Activated T-helper 1 cell treated with anti-CD3 and anti-CD28 coated beads, Interleukin-12 subunit alpha, Interleukin-12 subunit beta, Interleukin-2, Interleukin-4 antibody, amounts not matched to agents 30 ng/mL and 10 ng/mL and 1 ng/mL, durations not matched to agents 14 hours and 24 hours and 36 hours (primary cell): ENCODE measurements at regions not wholly inside any gene's neighbourhood (a gene's known extent, or its start where the extent isn't known, plus 50 kb on each side); places are given as distances from the start of the nearest gene placed in this dataset.

Experiments used
- DNase-seq: peaks from one replicate; pipeline ENCODE4 v3.0.0; 2021; ENCODE audit warnings: low spot score
- H3K27ac Mint-ChIP-seq: one replicate; pipeline ENCODE4 v1.8.0; 2021; ENCODE audit warnings: mild to moderate bottlenecking, mixed read lengths
- H3K27me3 Mint-ChIP-seq: one replicate; pipeline ENCODE4 v1.8.0; 2022; ENCODE audit warnings: mild to moderate bottlenecking, moderate library complexity, mixed read lengths; ENCODE audit not compliant: insufficient read depth
- H3K36me3 Mint-ChIP-seq: one replicate; pipeline ENCODE4 v1.8.0; 2021; ENCODE audit warnings: low read depth, mixed read lengths
- H3K4me1 Mint-ChIP-seq: one replicate; pipeline ENCODE4 v1.8.0; 2021; ENCODE audit warnings: low read depth, mixed read lengths
- H3K4me3 Mint-ChIP-seq: one replicate; pipeline ENCODE4 v1.8.0; 2021; ENCODE audit warnings: mild to moderate bottlenecking, moderate library complexity, mixed read lengths
- H3K9me3 Mint-ChIP-seq: one replicate; pipeline ENCODE4 v1.8.0; 2021; ENCODE audit warnings: mixed read lengths
- intact Hi-C: fragments of 100-400 bp; cut with micrococcal nuclease; formaldehyde crosslinking; loops from one replicate; pipeline ENCODE4 v1.15.1; 2024

- no peak for DNase-seq
- Mint-ChIP-seq H3K4me3 (no peak overlapping the region), H3K9me3 (no peaks in the 10 kb centered on the region), H3K36me3 (no peaks in the 10 kb centered on the region), H3K4me1 (no peaks in the 10 kb centered on the region), H3K27me3 (no peaks in the 10 kb centered on the region), H3K27ac (no peak overlapping the region)
- intact Hi-C loops, result no loop called here
These were observed 444.8 kb downstream of the SOX6 start for GRCh38 chr11:15911377-15912044.

DNA sequence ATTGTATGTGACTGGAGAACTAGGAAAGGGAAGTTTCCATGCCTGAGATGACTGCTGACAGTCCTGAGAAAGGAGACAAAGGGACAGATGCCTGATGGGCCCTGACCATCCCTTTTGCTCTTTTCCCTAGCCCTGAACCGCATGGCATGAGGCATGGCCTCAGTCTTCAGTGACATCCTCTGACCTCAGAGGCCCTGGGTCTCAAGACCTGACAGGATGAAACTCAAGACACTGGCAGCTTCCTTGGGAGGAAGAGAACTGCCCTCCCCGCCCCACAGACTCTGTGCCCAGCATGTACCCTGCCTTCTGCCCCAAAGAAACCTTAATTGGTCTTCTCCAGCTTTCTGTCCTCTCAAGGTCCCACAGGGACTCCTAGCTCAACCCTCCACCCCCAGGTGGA is 444.1 kb downstream of the SOX6 start:
- H3K36me3 Mint-ChIP-seq, result no peaks in the 10 kb centered on the region
- intact Hi-C loops, result no loop called here
- H3K27me3 Mint-ChIP-seq, result no peaks in the 10 kb centered on the region

DNA sequence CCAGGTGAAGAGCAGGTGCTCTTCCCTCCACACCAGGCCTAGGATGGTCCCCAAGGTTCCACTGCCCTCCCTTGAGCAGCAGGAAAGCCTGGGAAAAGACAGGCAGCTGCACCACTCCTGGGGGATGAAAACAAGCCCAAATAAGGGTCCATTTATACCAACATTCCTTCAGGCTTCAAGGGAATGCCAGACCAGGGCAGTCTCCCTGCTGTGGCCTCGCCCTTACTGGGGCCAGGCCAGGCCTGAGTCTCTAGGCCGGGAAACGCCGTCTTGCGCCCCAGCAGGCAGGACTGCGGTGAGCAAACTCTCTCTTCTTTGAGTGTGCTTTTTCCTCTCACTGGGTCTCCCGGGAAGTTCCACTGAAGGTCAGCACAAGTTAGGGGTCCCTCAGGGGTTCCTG is 443.5 kb downstream of the SOX6 start:
- Mint-ChIP-seq H3K4me3 (no peak overlapping the region), H3K4me1 (no peaks in the 10 kb centered on the region), H3K36me3 (no peaks in the 10 kb centered on the region), H3K27me3 (no peaks in the 10 kb centered on the region), H3K9me3 (no peaks in the 10 kb centered on the region), H3K27ac (no peak overlapping the region)
- no peak for DNase-seq
- intact Hi-C loops, result no loop called here

More for the DNA sequence above, 444.1 kb downstream of the SOX6 start:
- no peak overlapping the region for H3K4me3 Mint-ChIP-seq
- no peaks in the 10 kb centered on the region for H3K4me1 Mint-ChIP-seq
- no peaks in the 10 kb centered on the region for H3K9me3 Mint-ChIP-seq
- no peak overlapping the region for H3K27ac Mint-ChIP-seq
- DNase-seq, result no peak

GRCh38 chr11:15913261-15913660 is 443.1 kb downstream of the SOX6 start:
- H3K9me3 Mint-ChIP-seq, result no peaks in the 10 kb centered on the region
- no peaks in the 10 kb centered on the region for H3K36me3 Mint-ChIP-seq
- no peak for DNase-seq
- H3K4me1 Mint-ChIP-seq, result no peaks in the 10 kb centered on the region
- H3K27me3 Mint-ChIP-seq, result no peaks in the 10 kb centered on the region
- intact Hi-C loops, result no loop called here
- H3K27ac Mint-ChIP-seq, result no peak overlapping the region
- no peak overlapping the region for H3K4me3 Mint-ChIP-seq
